Gastrocnemius medialis (tissue), 4 donors: ENCODE measurements at regions not wholly inside any gene's neighbourhood (a gene's known extent, or its start where the extent isn't known, plus 50 kb on each side); places are given as distances from the start of the nearest gene placed in this dataset.

Experiments used
- POLR2A ChIP-seq, 2 donors: fragments of 450-650 bp; IDR thresholded peaks; one replicate each; pipeline ENCODE4 v1.6.1; 2017; ENCODE audit warnings: antibody characterized with exemption in 2 of 2, mild to moderate bottlenecking in 2 of 2, moderate library complexity in 2 of 2
- TF ChIP-seq, protein P1 (sequence below), 5 experiments: fragments of 450-650 bp in 3 of 5; fragments of 200-600 bp in 2 of 5; sonication (generic) in 2 of 5; IDR thresholded peaks in 4 of 5; conservative IDR thresholded peaks in 1 of 5; 1 replicate in 4 of 5; 2 replicates in 1 of 5; pipeline ENCODE4 v1.5.1; 2016 to 2019; ENCODE audit warnings: antibody characterized with exemption in 5 of 5, mild to moderate bottlenecking in 3 of 5, moderate library complexity in 3 of 5

DNA sequence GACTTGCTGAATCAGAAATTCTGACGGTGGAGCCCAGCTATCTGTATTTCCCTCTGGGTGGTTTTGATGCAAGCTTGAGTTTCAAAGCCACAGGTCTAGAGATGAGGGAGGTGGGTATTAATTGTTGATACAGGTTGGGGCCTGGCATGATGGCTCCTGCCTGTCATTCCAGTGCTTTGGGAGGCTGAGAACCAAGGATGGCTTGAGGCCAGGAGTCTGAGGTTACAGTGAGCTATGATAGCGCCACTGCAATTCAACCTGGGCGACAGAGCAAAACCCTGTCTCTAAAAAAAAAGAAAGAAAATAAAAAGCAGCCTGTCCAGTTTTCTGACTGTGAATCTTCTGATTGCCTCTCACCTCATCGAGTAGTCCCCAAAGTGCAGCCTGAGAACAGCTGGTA, 184.8 kb upstream of the SASH1 start:
- TF ChIP-seq, protein P1, sequence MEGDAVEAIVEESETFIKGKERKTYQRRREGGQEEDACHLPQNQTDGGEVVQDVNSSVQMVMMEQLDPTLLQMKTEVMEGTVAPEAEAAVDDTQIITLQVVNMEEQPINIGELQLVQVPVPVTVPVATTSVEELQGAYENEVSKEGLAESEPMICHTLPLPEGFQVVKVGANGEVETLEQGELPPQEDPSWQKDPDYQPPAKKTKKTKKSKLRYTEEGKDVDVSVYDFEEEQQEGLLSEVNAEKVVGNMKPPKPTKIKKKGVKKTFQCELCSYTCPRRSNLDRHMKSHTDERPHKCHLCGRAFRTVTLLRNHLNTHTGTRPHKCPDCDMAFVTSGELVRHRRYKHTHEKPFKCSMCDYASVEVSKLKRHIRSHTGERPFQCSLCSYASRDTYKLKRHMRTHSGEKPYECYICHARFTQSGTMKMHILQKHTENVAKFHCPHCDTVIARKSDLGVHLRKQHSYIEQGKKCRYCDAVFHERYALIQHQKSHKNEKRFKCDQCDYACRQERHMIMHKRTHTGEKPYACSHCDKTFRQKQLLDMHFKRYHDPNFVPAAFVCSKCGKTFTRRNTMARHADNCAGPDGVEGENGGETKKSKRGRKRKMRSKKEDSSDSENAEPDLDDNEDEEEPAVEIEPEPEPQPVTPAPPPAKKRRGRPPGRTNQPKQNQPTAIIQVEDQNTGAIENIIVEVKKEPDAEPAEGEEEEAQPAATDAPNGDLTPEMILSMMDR (IDR thresholded peaks at IDR 0.05 in 4 of 5, conservative IDR thresholded peaks at IDR 0.05 in 1 of 5): no peak
- TF ChIP-seq POLR2A (IDR thresholded peaks at IDR 0.05): no peak
